ENCODE measurements at regions not wholly inside any gene's neighbourhood (a gene's known extent, or its start where the extent isn't known, plus 50 kb on each side); places are given as distances from the start of the nearest gene placed in this dataset.

- TF ChIP-seq CTCF (IDR thresholded peaks at IDR 0.05; ENCODE audit: insufficient read depth, low read length, missing control alignments): no peak
- ChIA-PET POLR2A (no interaction called here), CTCF (interaction anchor here (0.9 to 2.8 kb wide), 7 partner anchors 9 to 336 kb away, joined by 3 to 19 read pairs (median 5); no protein-coding TSS in a partner anchor)
- no peak for DNase-seq (ENCODE audit: low read depth, low spot score)
- H3K4me3 ChIP-seq (ENCODE audit: low read depth, low read length): no peak overlapping the region
These were observed 72.4 kb downstream of the TEX51 start for GRCh38 chr2:126971162-126971480.

- no peak for DNase-seq (ENCODE audit: low read depth, low spot score)
- ChIA-PET CTCF (interaction anchor here (0.6 to 2.8 kb wide), 24 partner anchors 8 to 336 kb away, joined by 3 to 19 read pairs (median 4); no protein-coding TSS in a partner anchor), POLR2A (no interaction called here)
- H3K4me3 ChIP-seq (ENCODE audit: low read depth, low read length): peak overlapping the region; percentile 35
- TF ChIP-seq CTCF (IDR thresholded peaks at IDR 0.05; ENCODE audit: insufficient read depth, low read length, missing control alignments): peak; percentile 97
These were observed 73.0 kb downstream of the TEX51 start for GRCh38 chr2:126971481-126972278.

- no peak for TF ChIP-seq CTCF (IDR thresholded peaks at IDR 0.05; ENCODE audit: insufficient read depth, low read length, missing control alignments)
- no peak overlapping the region for H3K4me3 ChIP-seq (ENCODE audit: low read depth, low read length)
- ChIA-PET CTCF (interaction anchor here (0.6 to 2.8 kb wide), 23 partner anchors 8 to 444 kb away, joined by 3 to 19 read pairs (median 4); no protein-coding TSS in a partner anchor), POLR2A (no interaction called here)
- no peak for DNase-seq (ENCODE audit: low read depth, low spot score)
These were observed 73.6 kb downstream of the TEX51 start for GRCh38 chr2:126972279-126972626.

- no peak overlapping the region for H3K4me3 ChIP-seq (ENCODE audit: low read depth, low read length)
- POLR2A ChIA-PET: no interaction called here
- CTCF ChIA-PET: no interaction called here
- no peak for DNase-seq (ENCODE audit: low read depth, low spot score)
- no peak for TF ChIP-seq CTCF (IDR thresholded peaks at IDR 0.05; ENCODE audit: insufficient read depth, low read length, missing control alignments)
These were observed 75.1 kb downstream of the TEX51 start for GRCh38 chr2:126973745-126974144.

- H3K4me3 ChIP-seq (ENCODE audit: low read depth, low read length): no peak overlapping the region
- TF ChIP-seq CTCF (IDR thresholded peaks at IDR 0.05; ENCODE audit: insufficient read depth, low read length, missing control alignments): no peak
- DNase-seq (ENCODE audit: low read depth, low spot score): no peak
- ChIA-PET CTCF (no interaction called here), POLR2A (no interaction called here)
These were observed 77.3 kb downstream of the TEX51 start for GRCh38 chr2:126975671-126976655.

GRCh38 chr2:126976721-126977328 is 78.1 kb downstream of the TEX51 start:
- TF ChIP-seq CTCF (IDR thresholded peaks at IDR 0.05; ENCODE audit: insufficient read depth, low read length, missing control alignments): no peak
- DNase-seq (ENCODE audit: low read depth, low spot score): no peak
- POLR2A ChIA-PET: no interaction called here
- CTCF ChIA-PET: no interaction called here
- no peak overlapping the region for H3K4me3 ChIP-seq (ENCODE audit: low read depth, low read length)
